ENCODE measurements at regions not wholly inside any gene's neighbourhood (a gene's known extent, or its start where the extent isn't known, plus 50 kb on each side); places are given as distances from the start of the nearest gene placed in this dataset.

GRCh38 chr10:128462844-128463243, 336.6 kb upstream of the MKI67 start:
- DNase-seq (ENCODE audit: low read depth in 1 of 2, low spot score in 1 of 2): no peak

- DNase-seq (ENCODE audit: low read depth in 1 of 2, low spot score in 1 of 2): no peak
These were observed 338.0 kb upstream of the MKI67 start for GRCh38 chr10:128463991-128464760.

DNA sequence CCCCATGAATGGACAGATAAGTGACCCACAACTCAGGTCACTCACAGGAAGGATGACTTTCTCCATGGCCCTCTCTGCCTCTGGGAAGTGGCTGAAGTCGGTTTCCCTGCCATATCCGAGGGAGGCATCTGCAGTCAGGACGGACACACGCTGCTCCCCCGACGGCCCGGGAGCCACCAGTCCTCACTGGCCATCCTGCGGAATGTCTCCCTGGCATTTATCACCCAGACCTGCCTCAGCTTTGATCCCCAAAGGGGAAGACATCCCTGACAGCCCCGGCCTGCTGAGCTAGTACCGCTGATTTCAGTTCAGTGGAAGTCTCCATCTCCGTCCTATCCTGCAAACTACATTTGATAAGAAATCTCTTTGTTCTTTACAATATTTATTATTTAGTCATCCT, 339.5 kb upstream of the MKI67 start:
- DNase-seq (ENCODE audit: low read depth in 1 of 2, low spot score in 1 of 2): no peak

- DNase-seq (ENCODE audit: low read depth in 1 of 2, low spot score in 1 of 2): no peak
These were observed 340.7 kb upstream of the MKI67 start for GRCh38 chr10:128466831-128467371.

- no peak for DNase-seq (ENCODE audit: low read depth in 1 of 2, low spot score in 1 of 2)
These were observed 342.2 kb upstream of the MKI67 start for GRCh38 chr10:128468462-128468861.

GRCh38 chr10:128469515-128469914, 343.3 kb upstream of the MKI67 start:
- no peak for DNase-seq (ENCODE audit: low read depth in 1 of 2, low spot score in 1 of 2)

DNA sequence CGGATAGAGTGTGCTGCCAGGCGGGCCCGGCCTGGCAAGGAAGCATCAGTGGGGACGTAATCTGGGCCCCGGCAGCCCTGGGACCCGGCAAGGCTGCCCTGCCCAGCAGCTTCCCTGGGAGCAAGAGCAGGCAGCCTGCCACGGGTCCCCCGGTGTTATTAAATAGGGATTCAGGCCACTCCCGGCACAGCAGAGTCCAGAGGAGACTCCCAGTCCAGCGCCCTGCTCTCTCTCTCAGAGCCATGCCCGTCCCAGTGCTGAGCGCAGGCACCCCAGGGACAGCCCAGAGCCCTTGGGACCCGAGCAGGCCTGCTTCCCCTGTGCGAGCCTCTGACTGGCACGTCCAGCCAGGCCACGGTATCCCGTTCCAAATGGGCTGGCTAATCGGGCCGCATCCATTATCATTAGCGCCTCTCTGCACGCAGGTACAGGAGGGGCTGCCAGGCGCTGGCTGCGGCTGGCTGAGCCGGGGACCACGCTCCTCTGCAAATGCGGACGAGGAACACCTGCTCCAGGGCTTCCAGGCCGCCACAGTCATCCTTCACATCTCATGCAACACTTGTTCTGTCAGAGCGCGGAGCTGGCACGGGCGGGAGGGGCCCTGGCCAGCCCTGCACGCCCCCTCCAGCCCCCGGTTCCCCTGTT, 344.2 kb upstream of the MKI67 start:
- DNase-seq (ENCODE audit: low read depth in 1 of 2, low spot score in 1 of 2): no peak

DNA sequence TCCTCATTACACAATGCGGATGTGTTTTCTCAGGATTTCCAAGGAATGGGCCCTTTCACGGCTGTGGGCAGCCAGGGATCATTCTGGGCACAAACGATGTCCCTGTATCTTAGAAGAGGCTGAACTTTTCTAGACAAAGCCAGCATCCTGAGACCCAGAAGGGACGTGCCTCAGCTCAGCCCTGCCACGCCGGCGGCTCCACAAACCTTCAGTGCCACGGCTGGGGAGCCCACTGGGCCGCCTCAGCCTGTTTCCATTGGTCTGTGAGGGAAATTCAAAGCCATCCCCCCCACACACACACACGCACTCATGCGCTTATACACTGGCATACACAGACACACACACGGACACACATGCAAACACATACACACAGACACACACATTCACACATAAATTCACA, 344.9 kb upstream of the MKI67 start:
- no peak for DNase-seq (ENCODE audit: low read depth in 1 of 2, low spot score in 1 of 2)

DNA sequence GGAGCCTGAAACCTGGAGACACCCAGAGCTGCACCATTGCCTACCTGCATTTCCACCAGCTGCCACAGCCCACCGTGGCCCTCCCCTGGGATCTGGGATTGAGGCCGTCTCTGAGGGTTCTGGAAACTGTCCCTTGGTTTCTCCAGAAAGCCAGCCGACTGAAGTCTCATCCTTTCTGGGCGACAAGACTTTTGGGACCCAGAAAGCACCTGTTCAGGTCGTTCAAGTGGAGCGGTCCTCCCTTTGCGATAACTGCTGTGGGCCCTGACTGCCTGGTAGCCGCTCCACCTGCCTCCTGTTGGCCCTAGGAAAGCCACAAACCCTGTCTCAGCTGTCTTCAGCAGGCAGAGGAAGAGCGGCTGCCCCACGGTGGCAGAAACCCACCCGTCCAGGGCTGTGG, 346.0 kb upstream of the MKI67 start:
- no peak for DNase-seq (ENCODE audit: low read depth in 1 of 2, low spot score in 1 of 2)

DNA sequence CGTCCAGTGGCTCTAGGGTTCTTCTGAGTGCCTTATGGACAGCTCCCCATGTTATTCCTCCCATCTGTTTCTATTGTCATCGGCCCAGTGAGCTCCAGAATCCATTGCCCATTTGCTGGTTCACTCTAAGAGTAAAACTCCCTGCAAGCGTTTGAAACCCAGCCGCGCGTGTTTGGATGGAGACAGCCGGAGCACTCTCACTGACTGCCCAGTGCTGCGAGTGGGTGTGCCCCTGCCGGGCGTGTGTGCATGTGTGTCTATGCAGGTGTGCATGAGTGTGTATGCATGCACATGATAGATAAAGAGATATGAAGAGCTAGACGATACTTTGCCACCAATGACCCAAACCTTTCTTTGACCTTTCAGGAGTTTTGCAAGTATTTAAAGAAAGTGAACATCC, 347.2 kb upstream of the MKI67 start:
- no peak for DNase-seq (ENCODE audit: low read depth in 1 of 2, low spot score in 1 of 2)

DNA sequence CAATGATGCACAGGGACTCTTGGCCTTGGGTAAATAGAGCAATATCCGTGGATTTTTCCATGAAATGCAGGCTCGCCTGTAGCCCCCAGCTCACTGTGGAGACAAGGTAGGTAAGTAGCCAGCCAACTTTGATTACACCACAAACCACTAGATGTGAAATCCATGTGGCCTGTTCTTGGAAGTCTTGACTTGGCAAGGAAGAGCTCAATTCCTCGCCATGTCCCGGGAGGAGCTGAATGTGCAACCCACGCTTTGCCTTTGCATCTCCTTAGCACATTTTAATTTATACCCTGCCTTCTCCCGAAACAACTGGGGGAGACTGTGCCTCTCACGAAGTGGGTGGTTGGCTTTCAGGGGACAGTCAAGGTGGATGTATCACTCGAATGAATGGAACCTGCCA, 347.7 kb upstream of the MKI67 start:
- no peak for DNase-seq (ENCODE audit: low read depth in 1 of 2, low spot score in 1 of 2)

DNA sequence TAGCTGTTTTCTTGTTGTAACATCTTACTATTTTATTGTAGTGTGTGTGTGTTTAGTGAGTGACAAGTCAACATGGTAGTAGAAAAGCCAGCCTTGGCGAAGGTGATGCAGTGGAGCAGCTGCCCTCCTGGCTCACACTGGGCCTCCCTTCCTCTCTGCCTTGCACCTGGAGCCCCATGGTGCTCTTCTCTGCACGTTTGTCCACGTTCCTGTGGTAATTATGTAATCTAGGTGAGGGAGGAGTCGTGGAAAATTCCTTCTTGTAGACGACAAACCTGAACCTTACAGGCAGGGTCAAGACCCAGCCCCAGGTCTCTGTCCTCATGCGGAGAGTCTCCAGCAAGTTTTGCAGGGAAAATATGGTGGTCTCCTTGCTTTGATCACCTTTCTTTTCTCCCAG, 348.3 kb upstream of the MKI67 start:
- DNase-seq (ENCODE audit: low read depth in 1 of 2, low spot score in 1 of 2): no peak

- DNase-seq (ENCODE audit: low read depth in 1 of 2, low spot score in 1 of 2): no peak
These were observed 349.6 kb upstream of the MKI67 start for GRCh38 chr10:128475686-128476367.

DNA sequence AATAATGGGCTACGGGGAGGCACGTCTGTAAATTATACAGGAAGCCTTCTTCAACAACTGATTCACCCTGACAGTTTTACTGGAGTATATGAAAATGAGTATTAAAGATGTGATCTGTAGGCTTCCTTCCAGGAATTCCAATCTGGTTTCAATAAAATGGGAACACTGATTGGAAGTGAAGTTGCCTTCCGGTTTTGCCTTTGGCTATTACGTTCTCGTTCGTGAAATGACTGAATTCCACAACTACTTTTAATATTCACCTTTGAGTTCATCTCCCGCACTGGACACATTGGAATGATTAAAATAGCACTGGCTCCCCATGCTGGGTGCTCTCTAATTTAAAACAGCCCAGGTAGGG, 350.1 kb upstream of the MKI67 start:
- DNase-seq (ENCODE audit: low read depth in 1 of 2, low spot score in 1 of 2): no peak

DNA sequence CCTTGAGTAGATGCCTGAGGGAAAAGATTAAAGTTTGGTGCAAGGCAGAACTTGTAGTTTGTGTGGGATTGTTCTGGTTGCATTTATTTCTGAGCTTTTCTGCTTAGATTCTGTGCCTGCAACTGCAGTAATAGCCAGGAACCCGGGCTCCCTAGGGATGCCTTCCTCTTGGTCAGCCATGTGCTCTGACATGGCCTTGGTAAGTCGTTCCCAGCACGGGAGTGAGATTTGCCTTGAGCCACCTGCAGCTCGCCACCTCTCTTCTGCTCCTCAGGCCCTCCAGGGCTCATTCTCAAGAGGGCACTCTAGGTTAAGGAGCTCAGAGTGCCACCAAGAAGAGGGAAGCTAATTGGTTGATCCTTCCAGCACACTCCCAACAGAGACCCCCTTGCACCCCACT, 350.6 kb upstream of the MKI67 start:
- no peak for DNase-seq (ENCODE audit: low read depth in 1 of 2, low spot score in 1 of 2)

- DNase-seq (ENCODE audit: low read depth in 1 of 2, low spot score in 1 of 2): no peak
These were observed 354.4 kb upstream of the MKI67 start for GRCh38 chr10:128480601-128481000.

- DNase-seq (ENCODE audit: low read depth in 1 of 2, low spot score in 1 of 2): no peak
These were observed 355.1 kb upstream of the MKI67 start for GRCh38 chr10:128481152-128481840.

- no peak for DNase-seq (ENCODE audit: low read depth in 1 of 2, low spot score in 1 of 2)
These were observed 355.8 kb upstream of the MKI67 start for GRCh38 chr10:128482052-128482451.

DNA sequence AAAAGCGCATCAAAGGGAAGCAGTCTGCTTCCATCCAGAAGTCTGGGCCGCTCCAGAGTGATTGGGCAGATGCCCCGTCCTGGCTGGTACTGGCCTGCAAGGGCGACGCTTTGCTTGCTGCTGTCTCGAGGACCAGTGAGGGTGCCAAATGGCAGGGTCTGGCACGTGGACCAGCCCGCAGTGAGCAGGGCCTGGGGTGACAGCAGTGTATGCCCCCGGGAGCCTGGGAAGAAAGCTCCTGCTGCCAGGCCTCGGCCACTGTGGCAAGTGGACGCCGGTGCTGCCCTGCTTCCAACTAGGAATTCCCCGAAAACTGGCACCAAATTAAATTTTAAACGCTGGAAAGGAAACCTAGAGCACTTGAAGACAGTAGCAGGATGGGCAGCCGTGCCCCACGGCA, 357.0 kb upstream of the MKI67 start:
- no peak for DNase-seq (ENCODE audit: low read depth in 1 of 2, low spot score in 1 of 2)

GRCh38 chr10:128484041-128484440, 357.8 kb upstream of the MKI67 start:
- DNase-seq (ENCODE audit: low read depth in 1 of 2, low spot score in 1 of 2): no peak

DNA sequence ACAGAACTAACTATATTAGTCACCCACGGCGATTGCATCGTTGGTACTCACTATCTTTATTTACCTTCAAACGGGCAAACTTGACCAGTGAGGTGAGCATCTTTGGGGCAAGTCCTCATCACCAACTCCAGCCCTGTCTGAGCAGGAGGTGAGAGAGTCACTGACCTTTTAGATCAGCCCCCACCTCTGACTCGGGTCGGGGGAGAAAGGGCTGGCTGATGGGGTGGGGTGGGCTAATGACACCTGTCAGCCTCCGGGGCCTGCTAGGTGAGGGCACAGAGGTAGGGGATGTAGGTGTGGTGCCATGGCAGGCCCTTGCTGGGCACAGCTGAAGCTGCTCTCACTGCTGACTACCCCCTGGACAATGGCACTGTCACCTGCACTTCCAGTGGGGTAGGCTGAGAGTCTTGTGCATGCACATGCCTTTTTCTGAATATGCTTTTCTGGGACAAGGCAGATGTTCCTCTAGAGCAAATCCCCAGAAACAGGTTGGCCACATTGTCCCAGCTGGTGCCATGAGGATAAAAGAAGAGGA, 359.5 kb upstream of the MKI67 start:
- DNase-seq (ENCODE audit: low read depth in 1 of 2, low spot score in 1 of 2): no peak
